Left kidney (tissue), 1 donor: ENCODE measurements at regions not wholly inside any gene's neighbourhood (a gene's known extent, or its start where the extent isn't known, plus 50 kb on each side); places are given as distances from the start of the nearest gene placed in this dataset.

Source experiments
- DNase-seq: peaks from one replicate; pipeline ENCODE4 v3.0.0-alpha.2; 2013

GRCh38 chr22:49567899-49568750 is 259.5 kb downstream of the BRD1 start:
- DNase-seq = no peak

GRCh38 chr22:49566693-49567092 is 261.0 kb downstream of the BRD1 start:
- DNase-seq = no peak

GRCh38 chr22:49566141-49566541 is 261.5 kb downstream of the BRD1 start:
- DNase-seq = no peak

GRCh38 chr22:49565516-49565855 is 262.2 kb downstream of the BRD1 start:
- no peak for DNase-seq

GRCh38 chr22:49564666-49565515 is 262.8 kb downstream of the BRD1 start:
- no peak for DNase-seq

- DNase-seq = no peak
Measured at GRCh38 chr22:49564054-49564453, 263.6 kb downstream of the BRD1 start.

- DNase-seq = no peak
Measured at GRCh38 chr22:49562685-49563249, 264.9 kb downstream of the BRD1 start.

- no peak for DNase-seq
Measured at GRCh38 chr22:49561976-49562375, 265.7 kb downstream of the BRD1 start.

- DNase-seq = no peak
Measured at GRCh38 chr22:49561338-49561737, 266.3 kb downstream of the BRD1 start.

- DNase-seq = no peak
Measured at GRCh38 chr22:49555526-49555925, 272.1 kb downstream of the BRD1 start.

GRCh38 chr22:49554741-49555140 is 272.9 kb downstream of the BRD1 start:
- no peak for DNase-seq

GRCh38 chr22:49554296-49554625 is 273.4 kb downstream of the BRD1 start:
- DNase-seq = no peak

- peak; percentile 47 for DNase-seq
Measured at GRCh38 chr22:49553518-49554295, 274.0 kb downstream of the BRD1 start.

- no peak for DNase-seq
Measured at GRCh38 chr22:49553076-49553475, 274.6 kb downstream of the BRD1 start.

- no peak for DNase-seq
Measured at GRCh38 chr22:49551897-49552614, 275.6 kb downstream of the BRD1 start.

GRCh38 chr22:49551446-49551845 is 276.2 kb downstream of the BRD1 start:
- no peak for DNase-seq

GRCh38 chr22:49550766-49551362 is 276.8 kb downstream of the BRD1 start:
- DNase-seq = no peak

GRCh38 chr22:49550141-49550430 is 277.6 kb downstream of the BRD1 start:
- no peak for DNase-seq

- DNase-seq = no peak
Measured at GRCh38 chr22:49549256-49550140, 278.2 kb downstream of the BRD1 start.
